WTC11 (cell line): ENCODE measurements at regions not wholly inside any gene's neighbourhood (a gene's known extent, or its start where the extent isn't known, plus 50 kb on each side); places are given as distances from the start of the nearest gene placed in this dataset.

Experiments
- ATAC-seq: fragments of 200-7000 bp; cut with Tn5 transposase; 2 replicates; pipeline ENCODE4 v1.10.0; 2021; ENCODE audit warnings: mild to moderate bottlenecking, moderate library complexity
- CTCF ChIA-PET: fragments of 300-600 bp; sonication (Branson Sonifier 250); formaldehyde crosslinking; loops from one replicate; lab custom pipeline; 2021; ENCODE audit warnings: antibody characterized with exemption; lab: Charles Lee
- POLR2A ChIA-PET: fragments of 350-600 bp; sonication (Branson Sonifier 250); formaldehyde crosslinking; loops from one replicate; lab custom pipeline; 2021; ENCODE audit warnings: antibody characterized with exemption; lab: Charles Lee
- DNase-seq: peaks from one replicate; pipeline ENCODE4 v3.0.0; 2021; ENCODE audit warnings: low spot score
- H3K27ac Mint-ChIP-seq: 2 replicates; pipeline ENCODE4 v1.8.0; 2021; ENCODE audit warnings: mixed read lengths
- H3K27me3 Mint-ChIP-seq: 2 replicates; pipeline ENCODE4 v1.8.0; 2021; ENCODE audit warnings: low read depth, mild to moderate bottlenecking, moderate library complexity, mixed read lengths
- H3K36me3 Mint-ChIP-seq: 2 replicates; pipeline ENCODE4 v1.8.0; 2021; ENCODE audit warnings: mixed read lengths
- H3K4me1 Mint-ChIP-seq: 2 replicates; pipeline ENCODE4 v1.8.0; 2022; ENCODE audit warnings: mixed read lengths
- H3K4me3 Mint-ChIP-seq: 2 replicates; pipeline ENCODE4 v1.8.0; 2021; ENCODE audit warnings: mild to moderate bottlenecking, moderate library complexity, mixed read lengths
- H3K9me3 Mint-ChIP-seq: 2 replicates; pipeline ENCODE4 v1.8.0; 2021; ENCODE audit warnings: mixed read lengths
- ARID4B ChIP-seq: sonication (generic); formaldehyde crosslinking; IDR thresholded peaks from 2 replicates; pipeline ENCODE4 v1.8.0; 2023; ENCODE audit warnings: missing genetic modification reagents, mild to moderate bottlenecking, borderline replicate concordance
- ATF1 ChIP-seq: sonication (generic); formaldehyde crosslinking; IDR thresholded peaks from 2 replicates; pipeline ENCODE4 v1.8.1; 2023; ENCODE audit warnings: mild to moderate bottlenecking, moderate library complexity, missing genetic modification reagents
- CREB1 ChIP-seq: sonication (generic); formaldehyde crosslinking; IDR thresholded peaks from 2 replicates; pipeline ENCODE4 v1.8.0; 2023; ENCODE audit warnings: mild to moderate bottlenecking, missing genetic modification reagents
- E2F5 ChIP-seq: sonication (generic); formaldehyde crosslinking; IDR thresholded peaks from 2 replicates; pipeline ENCODE4 v1.8.1; 2022; ENCODE audit warnings: mild to moderate bottlenecking, moderate library complexity, missing genetic modification reagents
- ESRRA ChIP-seq: sonication (generic); formaldehyde crosslinking; IDR thresholded peaks from 2 replicates; pipeline ENCODE4 v1.8.1; 2022; ENCODE audit warnings: mild to moderate bottlenecking, missing genetic modification reagents, borderline replicate concordance
- FOXJ3 ChIP-seq: sonication (generic); formaldehyde crosslinking; IDR thresholded peaks from 2 replicates; pipeline ENCODE4 v1.9.0; 2021; ENCODE audit warnings: missing genetic modification reagents, mild to moderate bottlenecking, borderline replicate concordance
- FOXK1 ChIP-seq: sonication (generic); formaldehyde crosslinking; IDR thresholded peaks from 2 replicates; pipeline ENCODE4 v1.8.0; 2022; ENCODE audit warnings: mild to moderate bottlenecking, moderate library complexity, missing genetic modification reagents
- FOXP1 ChIP-seq: sonication (generic); formaldehyde crosslinking; IDR thresholded peaks from 2 replicates; pipeline ENCODE4 v1.8.0; 2022; ENCODE audit warnings: missing genetic modification reagents, mild to moderate bottlenecking, moderate library complexity, borderline replicate concordance
- HMGXB4 ChIP-seq: sonication (generic); formaldehyde crosslinking; IDR thresholded peaks from 2 replicates; pipeline ENCODE4 v1.8.1; 2023; ENCODE audit warnings: mild to moderate bottlenecking, moderate library complexity, missing genetic modification reagents
- KAT7 ChIP-seq: sonication (generic); formaldehyde crosslinking; IDR thresholded peaks from 2 replicates; pipeline ENCODE4 v1.8.1; 2023; ENCODE audit warnings: missing genetic modification reagents, mild to moderate bottlenecking, borderline replicate concordance
- MLX ChIP-seq: sonication (generic); formaldehyde crosslinking; IDR thresholded peaks from 2 replicates; pipeline ENCODE4 v1.8.1; 2023; ENCODE audit warnings: mild to moderate bottlenecking, missing genetic modification reagents, moderate library complexity
- NFATC4 ChIP-seq: fragments of 250-450 bp; sonication (Bioruptor Pico); IDR thresholded peaks from 2 replicates; pipeline ENCODE4 v1.9.0; 2021; ENCODE audit warnings: mild to moderate bottlenecking
- NR2C2 ChIP-seq: sonication (generic); formaldehyde crosslinking; IDR thresholded peaks from 2 replicates; pipeline ENCODE4 v1.8.0; 2022; ENCODE audit warnings: mild to moderate bottlenecking, missing genetic modification reagents
- RELA ChIP-seq: sonication (generic); formaldehyde crosslinking; IDR thresholded peaks from 2 replicates; pipeline ENCODE4 v1.8.1; 2022; ENCODE audit warnings: missing genetic modification reagents, mild to moderate bottlenecking, borderline replicate concordance
- TP53 ChIP-seq: sonication (generic); formaldehyde crosslinking; IDR thresholded peaks from 2 replicates; pipeline ENCODE4 v1.8.1; 2023; ENCODE audit warnings: mild to moderate bottlenecking, missing genetic modification reagents
- ZMAT4 ChIP-seq: fragments of 250-450 bp; sonication (Bioruptor Pico); IDR thresholded peaks from 2 replicates; pipeline ENCODE4 v1.9.0; 2021; ENCODE audit warnings: mild to moderate bottlenecking
- ZNF219 ChIP-seq: sonication (generic); formaldehyde crosslinking; IDR thresholded peaks from 2 replicates; pipeline ENCODE4 v1.8.0; 2023; ENCODE audit warnings: missing genetic modification reagents, mild to moderate bottlenecking, borderline replicate concordance
- ZNF263 ChIP-seq: sonication (generic); formaldehyde crosslinking; IDR thresholded peaks from 2 replicates; pipeline ENCODE4 v1.8.1; 2022; ENCODE audit warnings: low read depth, mild to moderate bottlenecking, moderate library complexity, missing genetic modification reagents

- Mint-ChIP-seq H3K4me1 (peaks cover 11% of the 10 kb centered on the region; the same call in 1 of the 2 replicates), H3K36me3 (no peaks in the 10 kb centered on the region), H3K27ac (no peak overlapping the region), H3K9me3 (no peaks in the 10 kb centered on the region), H3K27me3 (peaks cover 43% of the 10 kb centered on the region), H3K4me3 (no peak overlapping the region)
- TF ChIP-seq TP53 (no peak), ATF1 (CRISPR knock-in tag) (no peak), E2F5 (no peak)
- ATAC-seq (no peak), DNase-seq (no peak)
- CTCF ChIA-PET = no interaction called here
- POLR2A ChIA-PET = interaction anchor here (1.4 kb wide), 1 partner anchor 17 kb away, joined by 3 read pairs; no protein-coding TSS in a partner anchor
These were observed 344.6 kb upstream of the IMPG1 start for GRCh38 chr6:76416821-76417605.

- DNase-seq (no peak), ATAC-seq (no peak)
- Mint-ChIP-seq H3K9me3 (peaks cover 9% of the 10 kb centered on the region), H3K27me3 (no peaks in the 10 kb centered on the region), H3K4me1 (no peaks in the 10 kb centered on the region), H3K36me3 (no peaks in the 10 kb centered on the region; the same call in 1 of the 2 replicates), H3K4me3 (no peak overlapping the region), H3K27ac (no peak overlapping the region)
- CTCF ChIA-PET = no interaction called here
- POLR2A ChIA-PET = no interaction called here
- no peak for TF ChIP-seq FOXP1 (CRISPR knock-in tag)
These were observed 330.6 kb upstream of the IMPG1 start for GRCh38 chr6:76403064-76403463.

GRCh38 chr6:76397966-76398365 is 325.5 kb upstream of the IMPG1 start:
- POLR2A ChIA-PET = no interaction called here

More at GRCh38 chr6:76397966-76398365, 325.5 kb upstream of the IMPG1 start:
- Mint-ChIP-seq H3K27me3 (no peaks in the 10 kb centered on the region), H3K4me3 (no peak overlapping the region), H3K4me1 (no peaks in the 10 kb centered on the region), H3K36me3 (no peaks in the 10 kb centered on the region)
- DNase-seq = no peak
- ATAC-seq = no peak
- no peak for TF ChIP-seq NR2C2
- no peak for TF ChIP-seq ATF1 (CRISPR knock-in tag)
- no peak for TF ChIP-seq FOXJ3 (CRISPR knock-in tag)
- no peak for TF ChIP-seq MLX (CRISPR knock-in tag)
- no peak for TF ChIP-seq RELA
- no peak for TF ChIP-seq ARID4B (CRISPR knock-in tag)
- no peak for TF ChIP-seq NFATC4 (CRISPR knock-in tag)
- TF ChIP-seq CREB1 = no peak
- no peak for TF ChIP-seq ZNF263
- TF ChIP-seq ZMAT4 (CRISPR knock-in tag) = no peak
- TF ChIP-seq ESRRA (CRISPR knock-in tag) = no peak
- TF ChIP-seq ZNF219 = no peak
- no peak for TF ChIP-seq KAT7 (CRISPR knock-in tag)
- TF ChIP-seq FOXK1 (CRISPR knock-in tag) = no peak
- TF ChIP-seq HMGXB4 (CRISPR knock-in tag) = no peak
- TF ChIP-seq, all 79 proteins: peak for 0
- CTCF ChIA-PET = no interaction called here
- Mint-ChIP-seq H3K9me3 (peaks cover 7% of the 10 kb centered on the region), H3K27ac (no peak overlapping the region)
